Ectodermal cell (in vitro differentiated cells): ENCODE measurements at regions not wholly inside any gene's neighbourhood (a gene's known extent, or its start where the extent isn't known, plus 50 kb on each side); places are given as distances from the start of the nearest gene placed in this dataset.

Experiments used
- H3K27ac ChIP-seq: 2 replicates; pipeline ENCODE4 v1.7.0; 2013; ENCODE audit warnings: mild to moderate bottlenecking, low read depth, low read length; ENCODE audit not compliant: insufficient read depth, poor library complexity, severe bottlenecking
- H3K27me3 ChIP-seq: 2 replicates; pipeline ENCODE4 v1.7.0; 2013; ENCODE audit warnings: mild to moderate bottlenecking, low read length; ENCODE audit not compliant: insufficient read depth, control insufficient read depth, poor library complexity, severe bottlenecking
- H3K36me3 ChIP-seq: one replicate; pipeline ENCODE4 v1.7.0; 2013; ENCODE audit warnings: low read length; ENCODE audit not compliant: control insufficient read depth, insufficient read depth
- H3K4me1 ChIP-seq: one replicate; pipeline ENCODE4 v1.7.0; 2013; ENCODE audit warnings: low read length; ENCODE audit not compliant: control insufficient read depth, insufficient read depth
- H3K4me3 ChIP-seq: 2 replicates; pipeline ENCODE4 v1.7.0; 2013; ENCODE audit warnings: low read depth, low read length, control low read depth; ENCODE audit not compliant: insufficient read depth
- H3K9me3 ChIP-seq: 2 replicates; pipeline ENCODE4 v1.7.0; 2013; ENCODE audit warnings: mild to moderate bottlenecking, low read length, moderate library complexity; ENCODE audit not compliant: control insufficient read depth
- WGBS, 2 experiments: methylation state at CpG; one replicate each; pipeline ENCODE4 v1.1.7; 2013; ENCODE audit warnings: missing lambda C conversion rate in 2 of 2; 5-methylcytosine and 5-hydroxymethylcytosine counted together

DNA sequence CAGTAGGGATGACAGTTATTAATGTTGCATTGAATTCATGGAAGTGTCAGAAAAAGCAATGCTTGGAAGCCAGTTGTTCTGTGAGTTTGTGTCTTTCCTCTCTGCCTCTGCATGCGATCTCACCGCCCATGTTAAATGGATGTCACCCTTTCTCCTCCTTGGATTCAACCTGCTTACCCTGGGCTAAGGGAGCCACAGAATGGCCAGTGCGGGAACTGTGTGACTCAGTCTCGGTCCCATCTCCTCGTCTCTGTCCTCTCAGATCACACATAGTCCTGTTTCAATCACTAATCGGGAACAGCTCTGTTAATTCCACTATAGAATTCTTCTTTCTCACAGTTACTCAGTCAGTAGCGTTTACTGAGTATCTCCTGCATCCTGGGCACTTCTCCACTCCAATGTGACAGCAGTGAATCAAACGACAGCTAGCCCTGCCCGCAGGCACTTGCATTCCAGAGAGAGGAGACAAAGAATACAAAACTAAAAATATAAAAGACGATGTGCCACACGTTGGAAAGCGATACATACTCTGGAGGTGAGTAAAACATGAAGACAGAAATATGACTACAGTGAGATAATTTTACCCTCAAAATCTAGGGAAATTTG lies 53.6 kb upstream of the TLR3 start:
- no peaks in the 10 kb centered on the region for H3K27me3 ChIP-seq
- WGBS, 2 experiments = 85 to 87% methylated on average over 12 of the region's 12 CpGs
- no peak overlapping the region for H3K4me3 ChIP-seq
- H3K9me3 ChIP-seq = no peaks in the 10 kb centered on the region
- H3K36me3 ChIP-seq = no peaks in the 10 kb centered on the region
- no peak overlapping the region for H3K27ac ChIP-seq
- no peaks in the 10 kb centered on the region for H3K4me1 ChIP-seq

DNA sequence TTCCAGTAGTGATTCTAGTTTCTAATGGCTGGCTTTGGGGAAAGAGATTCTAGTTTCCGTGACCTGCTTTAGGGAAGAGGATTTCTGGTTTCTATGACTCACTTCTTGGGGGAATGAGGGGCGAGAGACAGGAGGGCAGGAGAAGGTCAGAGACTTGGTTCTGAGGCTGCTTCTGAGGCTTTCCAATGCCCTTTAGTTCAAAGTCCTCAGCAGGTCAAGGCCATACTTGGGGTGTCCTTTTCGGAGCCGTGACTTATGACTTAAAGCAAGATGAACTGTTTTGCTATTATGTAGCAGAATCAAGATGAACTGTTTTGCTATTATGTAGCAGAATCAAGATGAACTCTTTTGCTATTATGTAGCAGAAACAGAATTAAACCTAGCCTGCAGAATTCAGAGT lies 52.2 kb upstream of the TLR3 start:
- no peaks in the 10 kb centered on the region for H3K36me3 ChIP-seq
- no peaks in the 10 kb centered on the region for H3K27me3 ChIP-seq
- no peak overlapping the region for H3K4me3 ChIP-seq
- no peaks in the 10 kb centered on the region for H3K9me3 ChIP-seq
- 92 to 96% methylated on average over 4 of the region's 4 CpGs for WGBS, 2 experiments
- no peak overlapping the region for H3K27ac ChIP-seq
- no peaks in the 10 kb centered on the region for H3K4me1 ChIP-seq

DNA sequence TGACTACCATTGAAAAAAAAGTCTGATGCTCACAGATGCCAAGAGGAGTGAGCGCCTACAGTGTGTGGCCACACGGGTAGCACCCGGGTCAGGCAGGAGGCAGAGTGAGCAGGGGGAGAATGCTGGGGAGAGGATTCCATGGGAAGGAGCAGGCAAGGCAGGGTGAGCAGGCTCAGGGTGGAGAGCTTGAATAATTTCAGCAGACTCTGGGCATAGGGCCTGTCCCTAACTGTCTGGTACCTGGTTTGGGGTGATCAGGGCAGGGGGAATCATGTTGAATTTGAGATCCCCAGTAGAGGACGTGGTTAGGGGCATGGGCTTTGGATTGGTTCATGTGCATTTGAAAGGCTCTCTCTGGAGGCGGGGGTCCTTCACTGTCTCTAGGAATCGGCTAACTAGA lies 51.2 kb upstream of the TLR3 start:
- Histone ChIP-seq H3K27ac (no peak overlapping the region), H3K4me3 (no peak overlapping the region), H3K36me3 (no peaks in the 10 kb centered on the region), H3K27me3 (no peaks in the 10 kb centered on the region), H3K4me1 (no peaks in the 10 kb centered on the region), H3K9me3 (no peaks in the 10 kb centered on the region)
- 79 to 84% methylated on average over 6 of the region's 6 CpGs for WGBS, 2 experiments

DNA sequence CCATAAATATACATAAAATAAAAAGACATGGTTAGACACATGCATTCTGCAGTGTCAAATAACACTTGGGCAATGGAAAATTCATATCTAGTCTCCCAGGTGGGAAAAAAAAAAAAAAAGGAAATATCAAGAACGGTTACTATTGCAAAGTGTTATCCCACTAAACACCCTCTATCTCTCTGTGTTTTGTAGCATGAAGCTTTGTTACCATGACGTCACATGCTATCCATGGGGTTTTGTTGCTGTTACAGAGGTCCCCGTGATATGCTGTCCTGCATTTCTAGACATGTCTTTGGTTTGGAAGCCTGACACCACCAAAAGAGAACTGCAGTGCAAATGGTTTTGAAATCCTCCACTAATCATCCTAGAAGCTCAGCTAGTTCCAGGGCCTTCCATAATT lies 50.7 kb upstream of the TLR3 start:
- no peak overlapping the region for H3K4me3 ChIP-seq
- no peaks in the 10 kb centered on the region for H3K27me3 ChIP-seq
- 76 to 79% methylated on average over 3 of the region's 3 CpGs for WGBS, 2 experiments
- no peaks in the 10 kb centered on the region for H3K36me3 ChIP-seq
- H3K27ac ChIP-seq = no peak overlapping the region
- H3K9me3 ChIP-seq = no peaks in the 10 kb centered on the region
- H3K4me1 ChIP-seq = no peaks in the 10 kb centered on the region

DNA sequence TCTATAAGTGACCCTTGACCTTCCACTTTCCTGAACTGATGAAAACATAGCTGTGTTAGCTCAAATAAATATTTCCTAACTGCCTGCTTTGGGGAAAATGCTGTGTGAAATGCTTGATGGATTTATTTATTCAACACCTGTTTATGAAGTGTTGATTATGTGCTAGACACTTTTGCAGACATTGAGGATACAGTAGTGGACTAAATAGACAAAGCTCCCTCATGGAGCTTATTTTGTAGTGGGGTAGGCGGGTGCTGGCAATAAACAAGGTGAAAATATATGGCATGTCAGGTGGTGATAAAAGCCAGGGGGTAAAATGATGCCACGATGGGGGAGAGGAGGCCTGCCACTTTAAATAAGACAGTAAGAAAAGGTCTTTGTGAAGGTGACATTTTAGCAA lies 50.2 kb upstream of the TLR3 start:
- Histone ChIP-seq H3K4me3 (no peak overlapping the region), H3K9me3 (no peaks in the 10 kb centered on the region), H3K4me1 (no peaks in the 10 kb centered on the region), H3K27me3 (no peaks in the 10 kb centered on the region), H3K36me3 (no peaks in the 10 kb centered on the region), H3K27ac (no peak overlapping the region)
- 91 to 94% methylated on average over 2 of the region's 2 CpGs for WGBS, 2 experiments
